Cerebellar cortex (tissue), 1 donor: ENCODE measurements at regions not wholly inside any gene's neighbourhood (a gene's known extent, or its start where the extent isn't known, plus 50 kb on each side); places are given as distances from the start of the nearest gene placed in this dataset.

ENCODE experiments used
- DNase-seq: peaks from one replicate; pipeline ENCODE4 v3.0.0-alpha.2; 2015; ENCODE audit warnings: low spot score

GRCh38 chr6:87936065-87936464, 111.6 kb upstream of the SPACA1 start:
- no peak for DNase-seq

GRCh38 chr6:87935196-87935595, 112.4 kb upstream of the SPACA1 start:
- no peak for DNase-seq

GRCh38 chr6:87932361-87932760, 115.3 kb upstream of the SPACA1 start:
- DNase-seq, result no peak

GRCh38 chr6:87929843-87930288, 117.8 kb upstream of the SPACA1 start:
- peak; percentile 94 for DNase-seq

GRCh38 chr6:87926687-87927086, 121.0 kb upstream of the SPACA1 start:
- no peak for DNase-seq

GRCh38 chr6:87926072-87926471, 121.6 kb upstream of the SPACA1 start:
- DNase-seq, result no peak

- DNase-seq, result peak; percentile 85
Observed at GRCh38 chr6:87925373-87926060, 122.1 kb upstream of the SPACA1 start.

- no peak for DNase-seq
Observed at GRCh38 chr6:87923389-87924050, 124.1 kb upstream of the SPACA1 start.

- no peak for DNase-seq
Observed at GRCh38 chr6:87922947-87923330, 124.7 kb upstream of the SPACA1 start.

- no peak for DNase-seq
Observed at GRCh38 chr6:87922196-87922946, 125.3 kb upstream of the SPACA1 start.

- no peak for DNase-seq
Observed at GRCh38 chr6:87921034-87921433, 126.6 kb upstream of the SPACA1 start.

- DNase-seq, result no peak
Observed at GRCh38 chr6:87920245-87920644, 127.4 kb upstream of the SPACA1 start.

GRCh38 chr6:87919416-87919815, 128.2 kb upstream of the SPACA1 start:
- no peak for DNase-seq

- no peak for DNase-seq
Observed at GRCh38 chr6:87919001-87919400, 128.6 kb upstream of the SPACA1 start.

- DNase-seq, result no peak
Observed at GRCh38 chr6:87918461-87918941, 129.1 kb upstream of the SPACA1 start.

- no peak for DNase-seq
Observed at GRCh38 chr6:87917886-87918285, 129.8 kb upstream of the SPACA1 start.

- no peak for DNase-seq
Observed at GRCh38 chr6:87916446-87916845, 131.2 kb upstream of the SPACA1 start.

GRCh38 chr6:87914637-87915395, 132.8 kb upstream of the SPACA1 start:
- DNase-seq, result no peak

- no peak for DNase-seq
Observed at GRCh38 chr6:87913974-87914373, 133.7 kb upstream of the SPACA1 start.

GRCh38 chr6:87912102-87912501, 135.5 kb upstream of the SPACA1 start:
- no peak for DNase-seq

GRCh38 chr6:87909849-87910248, 137.8 kb upstream of the SPACA1 start:
- DNase-seq, result no peak
